Epithelial cell of prostate (primary cell): ENCODE measurements at regions not wholly inside any gene's neighbourhood (a gene's known extent, or its start where the extent isn't known, plus 50 kb on each side); places are given as distances from the start of the nearest gene placed in this dataset.

Experiments
- DNase-seq: peaks from one replicate; pipeline ENCODE4 v3.0.0-alpha.2; 2011; ENCODE audit warnings: low read depth, low spot score
- H3K27ac ChIP-seq: fragments of 450-650 bp; 2 replicates; pipeline ENCODE4 v1.5.1; 2017; ENCODE audit warnings: mild to moderate bottlenecking

- peak; percentile 45 for DNase-seq
- H3K27ac ChIP-seq: no peak overlapping the region
Observed at GRCh38 chr14:54200726-54201125, 196.1 kb upstream of the CDKN3 start.

GRCh38 chr14:54202288-54202687 is 194.5 kb upstream of the CDKN3 start:
- no peak for DNase-seq

GRCh38 chr14:54206516-54206915 is 190.3 kb upstream of the CDKN3 start:
- no peak for DNase-seq
- H3K27ac ChIP-seq: no peak overlapping the region

More at GRCh38 chr14:54202288-54202687, 194.5 kb upstream of the CDKN3 start:
- H3K27ac ChIP-seq: no peak overlapping the region

- no peak overlapping the region for H3K27ac ChIP-seq
- DNase-seq: no peak
Observed at GRCh38 chr14:54207075-54207474, 189.7 kb upstream of the CDKN3 start.

- DNase-seq: no peak
- no peak overlapping the region for H3K27ac ChIP-seq
Observed at GRCh38 chr14:54207476-54208462, 189.0 kb upstream of the CDKN3 start.

- no peak for DNase-seq
- no peak overlapping the region for H3K27ac ChIP-seq
Observed at GRCh38 chr14:54208751-54209150, 188.1 kb upstream of the CDKN3 start.

GRCh38 chr14:54209511-54210250 is 187.1 kb upstream of the CDKN3 start:
- H3K27ac ChIP-seq: no peak overlapping the region
- DNase-seq: no peak

- H3K27ac ChIP-seq: peak overlapping the region; percentile 23
- DNase-seq: peak; percentile 16
Observed at GRCh38 chr14:54211551-54212308, 185.1 kb upstream of the CDKN3 start.

GRCh38 chr14:54213536-54213935 is 183.3 kb upstream of the CDKN3 start:
- DNase-seq: no peak
- H3K27ac ChIP-seq: no peak overlapping the region

GRCh38 chr14:54216827-54217226 is 180.0 kb upstream of the CDKN3 start:
- H3K27ac ChIP-seq: no peak overlapping the region
- no peak for DNase-seq

GRCh38 chr14:54219261-54220070 is 177.3 kb upstream of the CDKN3 start:
- no peak for DNase-seq
- H3K27ac ChIP-seq: no peak overlapping the region

GRCh38 chr14:54220071-54220703 is 176.6 kb upstream of the CDKN3 start:
- no peak for DNase-seq
- no peak overlapping the region for H3K27ac ChIP-seq

- no peak overlapping the region for H3K27ac ChIP-seq
- no peak for DNase-seq
Observed at GRCh38 chr14:54220704-54221431, 175.9 kb upstream of the CDKN3 start.

- no peak overlapping the region for H3K27ac ChIP-seq
- no peak for DNase-seq
Observed at GRCh38 chr14:54221432-54221803, 175.4 kb upstream of the CDKN3 start.

GRCh38 chr14:54221971-54222370 is 174.8 kb upstream of the CDKN3 start:
- H3K27ac ChIP-seq: no peak overlapping the region
- DNase-seq: no peak

GRCh38 chr14:54223831-54224402 is 172.9 kb upstream of the CDKN3 start:
- no peak for DNase-seq
- no peak overlapping the region for H3K27ac ChIP-seq

- no peak for DNase-seq
- peak overlapping the region; percentile 34 for H3K27ac ChIP-seq
Observed at GRCh38 chr14:54225457-54226060, 171.2 kb upstream of the CDKN3 start.

GRCh38 chr14:54226103-54226502 is 170.7 kb upstream of the CDKN3 start:
- H3K27ac ChIP-seq: peak overlapping the region; percentile 34
- DNase-seq: no peak
